H1 (cell line): ENCODE measurements at regions not wholly inside any gene's neighbourhood (a gene's known extent, or its start where the extent isn't known, plus 50 kb on each side); places are given as distances from the start of the nearest gene placed in this dataset.

Experiments used
- CTCF ChIA-PET: fragments of 300-600 bp; sonication (Branson Sonifier 250); formaldehyde crosslinking; loops from one replicate; lab custom pipeline; 2021; ENCODE audit not compliant: partially characterized antibody; lab: Charles Lee
- POLR2A ChIA-PET: fragments of 300-600 bp; sonication (Branson Sonifier 250); formaldehyde crosslinking; loops from one replicate; lab custom pipeline; 2021; ENCODE audit warnings: inconsistent platforms; ENCODE audit not compliant: partially characterized antibody; lab: Charles Lee
- DNase-seq, 2 experiments: peaks; one replicate each; pipeline versions ENCODE4 v3.0.0 to v3.0.0-alpha.2; 2010 to 2022; ENCODE audit warnings: low spot score in 2 of 2, low read depth in 1 of 2, mixed read lengths in 1 of 2
- FAIRE-seq: peaks from 2 replicates; lab custom pipeline; 2011; peaks lifted over from hg19 to GRCh38; lab: Jason Lieb, UNC
- H2AFZ ChIP-seq: 2 replicates; pipeline ENCODE4 v1.8.1; 2012; ENCODE audit warnings: low read length, inconsistent platforms
- H2AK5ac ChIP-seq: 2 replicates; pipeline ENCODE4 v1.6.1; 2013; ENCODE audit warnings: low read depth, low read length
- H2BK120ac ChIP-seq: replicated peaks from 2 replicates; pipeline ENCODE3; 2013; ENCODE audit warnings: low read depth, low read length, inconsistent platforms
- H2BK12ac ChIP-seq: 2 replicates; pipeline ENCODE4 v1.6.1; 2013; ENCODE audit warnings: low read depth, low read length
- H2BK15ac ChIP-seq: 2 replicates; pipeline ENCODE4 v1.6.1; 2013; ENCODE audit warnings: low read length
- H2BK20ac ChIP-seq: 2 replicates; pipeline ENCODE4 v1.6.1; 2013; ENCODE audit warnings: low read length
- H2BK5ac ChIP-seq: 2 replicates; pipeline ENCODE4 v1.6.1; 2013; ENCODE audit warnings: low read depth, low read length
- H3K14ac ChIP-seq: 2 replicates; pipeline ENCODE4 v1.6.1; 2013; ENCODE audit warnings: inconsistent platforms; ENCODE audit not compliant: insufficient read length
- H3K18ac ChIP-seq: 2 replicates; pipeline ENCODE4 v1.6.1; 2013; ENCODE audit warnings: low read length; ENCODE audit errors: extremely low read depth
- H3K23ac ChIP-seq: 2 replicates; pipeline ENCODE4 v1.6.1; 2013; ENCODE audit warnings: inconsistent platforms; ENCODE audit not compliant: insufficient read length
- H3K23me2 ChIP-seq: 2 replicates; pipeline ENCODE4 v1.6.1; 2013; ENCODE audit warnings: low read depth, low read length
- H3K27ac ChIP-seq: 2 replicates; pipeline ENCODE4 v1.6.1; 2011; ENCODE audit warnings: low read depth, low read length, inconsistent platforms
- H3K27me3 ChIP-seq, 4 experiments: replicated peaks in 1 of 4; 1 replicate in 1 of 4; 2 replicates in 3 of 4; pipeline versions ENCODE4 v1.6.1 to v1.8.1; 2011 to 2013; ENCODE audit warnings: low read length in 3 of 4, mild to moderate bottlenecking in 3 of 4, inconsistent platforms in 2 of 4, mixed read lengths in 2 of 4, moderate library complexity in 1 of 4; ENCODE audit not compliant: control insufficient read depth in 3 of 4, insufficient read depth in 3 of 4; ENCODE audit errors: extremely low read depth in 1 of 4
- H3K36me3 ChIP-seq, 4 experiments: 2 replicates each; pipeline versions ENCODE4 v1.6.1 to v1.8.1; 2011 to 2013; ENCODE audit warnings: mild to moderate bottlenecking in 4 of 4, low read length in 3 of 4, moderate library complexity in 2 of 4, control low read depth in 1 of 4, inconsistent platforms in 1 of 4; ENCODE audit not compliant: insufficient read depth in 4 of 4, control insufficient read depth in 2 of 4
- H3K4ac ChIP-seq: replicated peaks from 2 replicates; pipeline ENCODE3; 2013; ENCODE audit warnings: low read length, low read depth, mixed read lengths, inconsistent platforms; ENCODE audit not compliant: insufficient read length
- H3K4me1 ChIP-seq, 4 experiments: replicated peaks in 1 of 4; 1 replicate in 1 of 4; 2 replicates in 3 of 4; pipeline versions ENCODE4 v1.6.1 to v1.8.1; 2011 to 2013; ENCODE audit warnings: low read length in 3 of 4, inconsistent platforms in 2 of 4, mixed read lengths in 1 of 4; ENCODE audit not compliant: insufficient read depth in 4 of 4, control insufficient read depth in 3 of 4
- H3K4me2 ChIP-seq, 2 experiments: 2 replicates each; pipeline versions ENCODE4 v1.6.1 to v1.8.1; 2011 to 2013; ENCODE audit warnings: low read depth in 2 of 2, low read length in 2 of 2, control low read depth in 1 of 2, inconsistent platforms in 1 of 2, mild to moderate bottlenecking in 1 of 2; ENCODE audit not compliant: insufficient read depth in 1 of 2
- H3K4me3 ChIP-seq, 4 experiments: fragments of 200-600, 300-600 bp in 1 of 4; sonication (generic), shearing (Covaris generic), sonication (Bioruptor Twin) in 1 of 4; 2 replicates each; pipeline versions ENCODE4 v1.5.1 to v1.8.1; 2011 to 2016; ENCODE audit warnings: low read length in 4 of 4, low read depth in 3 of 4, control low read depth in 2 of 4, inconsistent platforms in 2 of 4, mild to moderate bottlenecking in 2 of 4, mixed read lengths in 1 of 4, moderate library complexity in 1 of 4; ENCODE audit not compliant: insufficient read depth in 2 of 4; ENCODE audit errors: extremely low read depth in 1 of 4
- H3K56ac ChIP-seq: replicated peaks from 2 replicates; pipeline ENCODE3; 2013; ENCODE audit warnings: low read depth, mild to moderate bottlenecking, mixed read lengths, low read length, inconsistent platforms; ENCODE audit not compliant: insufficient read length
- H3K79me1 ChIP-seq: 2 replicates; pipeline ENCODE4 v1.6.1; 2013; ENCODE audit warnings: low read depth, low read length, control low read depth
- H3K79me2 ChIP-seq, 2 experiments: 2 replicates each; pipeline versions ENCODE4 v1.6.1 to v1.8.1; 2012 to 2013; ENCODE audit warnings: low read length in 2 of 2, mild to moderate bottlenecking in 2 of 2, inconsistent platforms in 1 of 2; ENCODE audit not compliant: insufficient read depth in 2 of 2, control insufficient read depth in 1 of 2
- H3K9ac ChIP-seq, 4 experiments: replicated peaks in 1 of 4; 1 replicate in 1 of 4; 2 replicates in 3 of 4; pipeline versions ENCODE4 v1.6.1 to v1.8.1; 2011 to 2013; ENCODE audit warnings: low read depth in 3 of 4, low read length in 3 of 4, control low read depth in 2 of 4, mild to moderate bottlenecking in 2 of 4, moderate library complexity in 2 of 4, inconsistent platforms in 1 of 4; ENCODE audit errors: extremely low read depth in 1 of 4
- H3K9me3 ChIP-seq, 2 experiments: 2 replicates each; pipeline versions ENCODE4 v1.6.1 to v1.8.1; 2012 to 2013; ENCODE audit warnings: mild to moderate bottlenecking in 2 of 2, moderate library complexity in 2 of 2, control low read depth in 1 of 2, inconsistent platforms in 1 of 2, low read depth in 1 of 2, low read length in 1 of 2, mixed read lengths in 1 of 2; ENCODE audit not compliant: insufficient read depth in 2 of 2
- H4K20me1 ChIP-seq, 2 experiments: replicated peaks in 1 of 2; 2 replicates each; pipeline versions ENCODE3 to v1.8.1; 2011 to 2013; ENCODE audit warnings: inconsistent platforms in 2 of 2, low read length in 2 of 2, mild to moderate bottlenecking in 1 of 2; ENCODE audit not compliant: insufficient read depth in 2 of 2, control insufficient read depth in 1 of 2
- H4K5ac ChIP-seq: 2 replicates; pipeline ENCODE4 v1.6.1; 2013; ENCODE audit warnings: low read length, low read depth, mixed read lengths, inconsistent platforms; ENCODE audit not compliant: insufficient read length
- H4K8ac ChIP-seq: 2 replicates; pipeline ENCODE4 v1.8.0; 2013; ENCODE audit warnings: mild to moderate bottlenecking, moderate library complexity, low read length, inconsistent platforms; ENCODE audit not compliant: insufficient read depth; ENCODE audit errors: extremely low read depth
- H4K91ac ChIP-seq: replicated peaks from 2 replicates; pipeline ENCODE3; 2013; ENCODE audit warnings: low read length, mixed read lengths, inconsistent platforms; ENCODE audit not compliant: insufficient read length
- BACH1 ChIP-seq: IDR thresholded peaks from 2 replicates; pipeline ENCODE4 v1.6.1; 2012; ENCODE audit warnings: low read length, improper control_type of control experiment
- GABPA ChIP-seq: IDR thresholded peaks from 2 replicates; pipeline ENCODE4 v1.6.1; 2011; ENCODE audit warnings: mild to moderate bottlenecking, low read length, moderate library complexity, borderline replicate concordance; ENCODE audit not compliant: insufficient read depth
- KDM1A ChIP-seq: fragments of 200-600, 300-600 bp; sonication (generic); IDR thresholded peaks from 2 replicates; pipeline ENCODE4 v1.7.1; 2016; ENCODE audit warnings: mild to moderate bottlenecking, low read length, borderline replicate concordance
- SIRT6 ChIP-seq: IDR thresholded peaks from one replicate; pipeline ENCODE4 v1.7.1; 2012; ENCODE audit warnings: low read length, inconsistent platforms
- SP4 ChIP-seq: IDR thresholded peaks from 2 replicates; pipeline ENCODE4 v1.6.1; 2012; ENCODE audit warnings: low read length, inconsistent platforms
- SUZ12 ChIP-seq: fragments of 200-600 bp; sonication (generic); IDR thresholded peaks from 2 replicates; pipeline ENCODE4 v1.6.1; 2012; ENCODE audit warnings: mild to moderate bottlenecking, inconsistent platforms, low read length, moderate library complexity, mixed read lengths

- Histone ChIP-seq H3K14ac (no peak overlapping the region), H3K4me1 (no peaks in the 10 kb centered on the region), H4K8ac (no peak overlapping the region), H3K79me1 (no peaks in the 10 kb centered on the region), H3K27ac (no peak overlapping the region), H4K91ac (no peak overlapping the region), H3K56ac (no peak overlapping the region), H3K23ac (no peak overlapping the region), H2AK5ac (no peak overlapping the region), H2BK120ac (no peak overlapping the region), H3K36me3 (no peaks in the 10 kb centered on the region), H3K4ac (no peak overlapping the region), H3K4me3 (no peak overlapping the region), H3K23me2 (no peaks in the 10 kb centered on the region), H2AFZ (no peak overlapping the region), H3K9me3 (no peaks in the 10 kb centered on the region), H3K27me3 (no peaks in the 10 kb centered on the region), H3K79me2 (no peaks in the 10 kb centered on the region), H2BK20ac (no peak overlapping the region), H3K4me2 (no peak overlapping the region), H3K9ac (no peak overlapping the region), H4K5ac (no peak overlapping the region), H2BK15ac (no peak overlapping the region), H2BK5ac (no peak overlapping the region), H2BK12ac (no peak overlapping the region), H4K20me1 (no peaks in the 10 kb centered on the region), H3K18ac (no peak overlapping the region)
- ChIA-PET POLR2A (no interaction called here), CTCF (no interaction called here)
- FAIRE-seq (no peak), DNase-seq (no peak)
- TF ChIP-seq SIRT6 (no peak), KDM1A (no peak), GABPA (no peak), SP4 (no peak), SUZ12 (no peak), BACH1 (no peak)
These were observed 123.5 kb upstream of the EMCN start for GRCh38 chr4:100641336-100641735.
